GM15510 (cell line): ENCODE measurements at regions not wholly inside any gene's neighbourhood (a gene's known extent, or its start where the extent isn't known, plus 50 kb on each side); places are given as distances from the start of the nearest gene placed in this dataset.

Source experiments
- POLR2A ChIP-seq: IDR thresholded peaks from 3 replicates; pipeline ENCODE4 v1.6.1; 2011; ENCODE audit warnings: borderline replicate concordance; ENCODE audit not compliant: insufficient read length; ENCODE audit errors: extremely low read depth

GRCh38 chr1:9179463-9180110, 50.7 kb upstream of the GPR157 start:
- TF ChIP-seq POLR2A: no peak

GRCh38 chr1:9180111-9180819, 51.4 kb upstream of the GPR157 start:
- no peak for TF ChIP-seq POLR2A

- TF ChIP-seq POLR2A: no peak
Observed at GRCh38 chr1:9181176-9181906, 52.4 kb upstream of the GPR157 start.

- peak; percentile 38 for TF ChIP-seq POLR2A
Observed at GRCh38 chr1:9181990-9182783, 52.4 kb upstream of the H6PD start.

- TF ChIP-seq POLR2A: no peak
Observed at GRCh38 chr1:9182784-9183257, 51.8 kb upstream of the H6PD start.

GRCh38 chr1:9183441-9183840, 51.1 kb upstream of the H6PD start:
- no peak for TF ChIP-seq POLR2A

GRCh38 chr1:9183898-9184297, 50.7 kb upstream of the H6PD start:
- TF ChIP-seq POLR2A: no peak

GRCh38 chr1:9184749-9185148, 49.8 kb upstream of the H6PD start:
- TF ChIP-seq POLR2A: no peak
